GM18867 (cell line): ENCODE measurements at regions not wholly inside any gene's neighbourhood (a gene's known extent, or its start where the extent isn't known, plus 50 kb on each side); places are given as distances from the start of the nearest gene placed in this dataset.
"Not testable (repeated sequence)": the region's sequence is repeated elsewhere in the genome, so short reads cannot be mapped to it uniquely, and the experiment has no call there.

Experiments
- ATAC-seq: cut with Tn5 transposase; IDR thresholded peaks from one replicate; pipeline ENCODE4 v1.9.1; 2021; ENCODE audit warnings: mild to moderate bottlenecking, moderate library complexity; ENCODE audit not compliant: unreplicated experiment

- not testable (repeated sequence) for ATAC-seq
These were observed 54.1 kb upstream of the NBPF9 start for GRCh38 chr1:149157409-149157808.

DNA sequence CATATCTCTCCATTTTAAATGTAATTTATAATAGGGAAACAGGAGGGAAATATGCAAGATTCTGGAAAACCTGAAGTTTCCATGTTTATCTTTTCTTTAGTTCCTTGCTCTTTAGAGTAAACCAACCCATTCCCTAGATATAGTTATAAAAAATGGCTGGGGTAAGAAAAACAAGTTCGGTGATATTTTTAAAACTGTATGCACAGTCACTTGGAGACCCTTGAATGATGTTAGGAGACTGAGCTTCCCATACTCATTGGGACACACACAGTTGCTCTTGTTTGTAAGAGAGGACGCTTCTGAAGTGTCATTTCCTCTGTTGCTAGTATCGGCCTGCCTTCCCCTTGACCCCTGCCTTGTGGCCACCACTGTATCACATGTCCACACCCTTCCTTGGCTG lies 55.0 kb upstream of the NBPF9 start:
- not testable (repeated sequence) for ATAC-seq

DNA sequence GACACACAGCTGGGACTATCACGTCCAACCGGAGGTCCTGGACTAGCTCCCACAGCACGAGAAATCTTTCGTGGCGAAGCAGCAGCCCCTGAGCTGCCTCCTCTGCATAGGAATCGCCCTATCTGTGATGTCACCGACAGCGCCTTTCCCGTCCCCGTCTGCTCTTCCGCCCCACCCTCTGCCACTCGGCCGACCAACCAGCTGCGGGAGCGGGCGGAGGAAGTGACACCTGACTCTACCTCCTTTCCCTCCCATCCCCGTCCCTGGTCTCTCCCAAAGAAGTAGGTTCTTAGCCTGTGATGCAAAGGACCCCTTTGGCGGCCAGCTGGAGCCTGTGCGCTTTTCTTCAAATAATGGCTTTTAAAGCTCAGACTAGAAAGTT lies 59.7 kb upstream of the NBPF9 start:
- peak; percentile 96 for ATAC-seq

- ATAC-seq, result not testable (repeated sequence)
These were observed 71.4 kb upstream of the NBPF9 start for GRCh38 chr1:149174765-149175164.

DNA sequence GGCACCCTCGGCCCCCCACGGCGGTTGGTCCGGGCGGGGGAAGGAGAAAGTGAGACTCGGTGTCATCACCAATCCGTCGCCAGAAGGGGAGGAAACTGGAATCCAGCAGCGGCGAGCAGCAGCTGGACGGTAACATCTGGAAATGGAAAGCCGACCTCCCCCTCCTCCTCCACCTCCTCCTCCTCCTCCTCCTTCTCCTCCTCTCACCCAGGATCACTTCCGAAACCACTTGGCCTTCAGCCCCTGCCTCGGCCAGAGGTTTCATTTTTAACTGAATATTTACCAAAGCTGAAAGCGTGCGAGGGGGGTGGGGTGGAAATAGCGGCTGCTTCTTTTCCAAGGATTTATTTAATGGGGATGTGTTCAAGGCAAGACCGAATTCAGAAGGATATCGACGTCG lies 72.5 kb upstream of the NBPF9 start:
- not testable (repeated sequence) for ATAC-seq

GRCh38 chr1:149176453-149177316 lies 73.3 kb upstream of the NBPF9 start:
- ATAC-seq, result not testable (repeated sequence)

DNA sequence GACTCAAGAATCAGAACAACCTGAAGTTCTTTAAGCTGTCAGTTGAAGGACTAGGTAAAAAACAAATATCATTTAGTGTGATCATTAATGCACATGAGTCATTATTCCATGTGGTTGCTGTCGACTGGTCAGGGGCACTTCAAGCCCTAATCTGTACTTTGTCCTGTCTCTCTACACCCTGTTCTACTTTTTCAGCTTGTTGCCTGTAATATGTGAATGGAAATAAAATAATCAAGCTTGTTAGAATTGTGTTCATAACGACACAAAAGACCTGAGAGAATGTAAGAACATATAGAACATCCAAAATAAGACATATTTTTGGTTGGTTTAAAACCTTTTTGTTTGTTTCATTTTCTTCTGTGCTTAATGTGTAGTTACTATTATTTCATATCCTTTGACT lies 87.4 kb upstream of the NBPF9 start:
- ATAC-seq, result not testable (repeated sequence)

GRCh38 chr1:149196651-149197050 lies 93.3 kb upstream of the NBPF9 start:
- ATAC-seq, result not testable (repeated sequence)

- peak; percentile 62 for ATAC-seq
These were observed 97.2 kb upstream of the NBPF9 start for GRCh38 chr1:149200567-149200966.

DNA sequence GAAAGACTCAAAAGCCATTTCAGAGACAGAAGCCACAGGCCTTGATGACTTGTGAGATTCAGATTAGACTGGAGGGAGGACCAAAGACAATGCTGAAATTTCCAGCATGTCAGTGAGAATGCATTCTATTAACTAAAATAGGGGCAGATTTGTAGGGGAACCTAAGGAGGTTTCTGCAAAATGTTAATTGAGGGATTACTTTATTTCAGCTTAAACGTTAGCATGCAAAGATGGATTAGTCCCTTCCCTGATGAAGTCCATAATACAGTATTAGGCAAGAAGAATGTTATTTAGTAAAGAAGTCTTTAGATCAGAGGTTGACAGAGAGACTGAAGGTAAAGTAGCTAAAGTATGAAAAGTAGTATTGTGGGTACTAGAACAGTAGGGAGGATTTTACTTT lies 98.9 kb upstream of the NBPF9 start:
- ATAC-seq, result not testable (repeated sequence)

GRCh38 chr1:149204396-149204795 lies 101.0 kb upstream of the NBPF9 start:
- not testable (repeated sequence) for ATAC-seq

GRCh38 chr1:149208836-149209235 lies 105.5 kb upstream of the NBPF9 start:
- not testable (repeated sequence) for ATAC-seq

- peak; percentile 75 for ATAC-seq
These were observed 108.5 kb upstream of the NBPF9 start for GRCh38 chr1:149211757-149212420.

- ATAC-seq, result not testable (repeated sequence)
These were observed 109.6 kb upstream of the NBPF9 start for GRCh38 chr1:149212946-149213345.

DNA sequence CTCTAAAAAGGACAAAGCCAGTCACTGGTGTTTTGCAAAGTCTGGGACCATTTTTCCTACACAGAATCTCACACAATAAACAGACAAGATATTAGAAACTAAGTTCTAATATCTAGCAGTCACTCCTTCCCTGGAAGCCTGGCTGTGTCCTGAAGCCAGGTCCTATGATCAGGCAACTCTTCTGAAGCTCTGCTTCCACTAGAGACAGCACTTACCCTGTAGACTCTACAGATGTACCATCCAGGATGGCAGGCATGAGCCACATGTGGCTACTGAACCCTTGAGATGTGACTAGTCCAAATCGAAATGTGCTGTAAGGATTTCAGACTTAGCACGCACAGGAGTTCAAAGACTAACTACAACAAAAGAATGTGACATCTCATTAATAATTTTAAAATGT lies 110.3 kb upstream of the NBPF9 start:
- not testable (repeated sequence) for ATAC-seq

GRCh38 chr1:149218080-149218988 lies 115.0 kb upstream of the NBPF9 start:
- not testable (repeated sequence) for ATAC-seq

- ATAC-seq, result not testable (repeated sequence)
These were observed 116.2 kb upstream of the NBPF9 start for GRCh38 chr1:149219539-149219938.

GRCh38 chr1:149220463-149221074 lies 117.2 kb upstream of the NBPF9 start:
- not testable (repeated sequence) for ATAC-seq

DNA sequence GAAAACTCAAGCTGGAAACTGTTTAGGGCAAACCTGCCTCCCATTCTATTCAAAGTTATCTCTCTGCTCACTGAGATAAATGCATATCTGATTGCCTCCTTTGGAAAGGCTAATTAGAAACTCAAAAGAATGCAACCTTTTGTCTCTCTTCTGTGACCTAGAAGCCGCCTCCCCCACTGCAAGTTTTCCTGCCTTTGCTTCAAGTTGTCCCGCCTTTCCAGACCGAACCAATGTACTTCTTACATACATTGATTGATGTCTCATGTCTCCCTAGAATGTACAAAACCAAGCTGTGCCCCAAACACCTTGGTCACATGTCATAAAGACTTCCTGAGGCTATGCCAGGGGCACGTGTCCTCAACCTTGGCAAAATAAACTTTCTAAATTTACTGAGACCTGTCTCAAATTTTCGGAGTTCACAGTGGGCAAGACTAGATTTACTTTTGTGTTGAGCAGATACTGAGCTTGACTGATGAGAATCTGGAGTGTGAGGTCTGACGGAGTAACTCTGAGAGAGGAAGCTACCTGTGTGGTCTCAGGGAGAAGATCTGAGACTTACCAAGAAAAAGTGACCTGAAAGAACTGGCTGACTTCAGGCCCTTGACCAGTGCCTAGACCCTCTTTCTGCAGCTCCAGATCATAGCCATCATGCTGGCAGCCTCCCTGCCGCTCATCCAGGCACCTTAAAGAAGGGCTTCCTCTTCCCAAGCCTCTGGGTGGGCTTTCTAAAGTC lies 124.7 kb upstream of the NBPF9 start:
- not testable (repeated sequence) for ATAC-seq
